HG03039 (cell line): ENCODE measurements at regions not wholly inside any gene's neighbourhood (a gene's known extent, or its start where the extent isn't known, plus 50 kb on each side); places are given as distances from the start of the nearest gene placed in this dataset.
A peak's percentile ranks its signal among the peaks of the same experiment; 100 is the strongest.

Experiments used
- ATAC-seq: cut with Tn5 transposase; IDR thresholded peaks from one replicate; pipeline ENCODE4 v1.9.1; 2021; ENCODE audit warnings: mild to moderate bottlenecking, moderate library complexity; ENCODE audit not compliant: unreplicated experiment

DNA sequence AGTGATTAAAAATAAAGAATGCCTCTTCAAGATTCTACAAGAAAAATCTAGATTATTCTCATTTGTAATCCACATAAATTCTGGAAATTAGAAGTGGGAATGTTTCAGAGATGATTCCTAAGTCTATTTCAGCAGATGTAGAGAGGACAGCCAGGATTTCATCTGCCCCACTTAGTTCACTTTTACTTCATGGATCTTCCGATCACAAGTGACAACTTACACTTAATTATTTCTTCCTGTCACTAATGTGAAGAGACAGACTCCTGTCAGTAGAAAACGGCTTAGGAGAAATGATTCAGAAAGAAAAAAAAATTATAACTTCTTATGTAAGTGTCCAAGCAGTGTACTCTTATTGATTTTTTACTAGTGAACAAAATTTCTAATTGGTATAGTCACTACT, 368.2 kb upstream of the SMIM30 start:
- no peak for ATAC-seq

DNA sequence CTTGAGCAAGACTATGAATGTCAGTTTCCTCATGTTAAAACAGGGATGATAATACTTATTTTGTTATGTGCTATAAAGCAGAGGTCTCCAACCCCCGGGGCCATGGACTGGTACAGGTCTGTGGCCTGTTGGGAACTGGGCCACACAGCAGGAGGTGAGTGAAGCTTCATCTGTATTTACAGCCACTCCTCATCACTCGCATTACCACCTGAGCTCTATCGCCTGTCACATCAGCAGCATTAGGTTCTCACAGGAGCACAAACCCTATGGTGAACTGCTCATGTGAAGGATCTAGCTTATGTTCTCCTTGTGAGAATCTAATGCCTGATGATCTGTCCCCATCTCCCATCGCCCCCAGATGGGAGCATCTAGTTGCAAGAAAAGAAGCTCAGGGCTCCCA, 365.3 kb upstream of the SMIM30 start:
- ATAC-seq: no peak

DNA sequence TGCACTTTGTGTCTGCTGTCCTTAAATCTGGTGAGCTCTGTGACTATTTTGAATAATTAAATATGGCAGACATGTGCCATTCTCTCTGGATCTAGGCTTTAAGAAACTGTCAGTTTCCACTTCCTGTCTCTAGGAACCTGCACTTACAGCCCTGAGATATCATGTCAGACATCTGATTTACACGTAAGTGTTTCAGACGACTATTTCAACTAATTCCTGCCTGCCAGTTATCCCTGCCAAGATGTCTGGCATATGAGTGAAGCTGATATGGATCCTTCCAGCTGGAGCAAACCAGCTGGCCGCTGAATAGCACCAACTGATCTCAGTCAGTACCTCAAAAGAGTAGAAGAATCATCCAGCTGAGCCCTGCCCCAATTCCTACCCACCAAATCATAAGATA, 362.2 kb upstream of the SMIM30 start:
- no peak for ATAC-seq

DNA sequence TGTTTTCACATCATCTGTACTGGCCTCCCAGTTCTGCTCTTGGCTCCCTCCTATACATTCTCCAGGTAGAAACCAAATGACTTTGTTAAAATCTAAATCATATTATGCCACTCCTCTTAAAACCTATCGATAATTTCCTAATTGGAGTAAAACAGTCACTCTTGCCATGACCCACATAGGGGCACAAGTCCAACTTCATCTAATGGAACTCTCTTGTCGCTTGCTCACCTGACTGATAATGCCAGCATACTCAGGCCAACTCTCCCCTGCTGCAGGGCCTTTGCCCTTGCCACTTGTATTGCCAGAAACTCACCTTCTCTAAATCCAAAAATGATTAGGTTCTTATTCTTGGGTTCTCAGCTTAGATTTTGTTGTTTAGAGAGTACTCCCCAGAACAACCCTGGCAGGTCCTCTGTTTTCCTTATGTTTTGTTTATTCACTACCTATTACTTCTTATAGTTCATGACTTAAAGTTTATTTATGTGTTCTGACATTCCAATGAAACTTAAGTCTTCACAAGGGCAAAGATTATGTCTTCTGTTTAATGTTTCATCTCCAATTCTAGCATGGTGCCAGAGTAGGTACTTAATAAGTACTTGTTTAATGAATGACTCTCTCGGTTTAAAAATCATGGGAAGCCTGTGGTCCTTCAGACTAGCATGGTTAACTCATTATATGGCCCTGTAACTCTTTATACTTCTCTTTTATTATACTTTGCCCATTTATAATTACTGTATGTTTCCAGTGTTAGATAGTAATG, 345.9 kb upstream of the SMIM30 start:
- no peak for ATAC-seq

GRCh38 chr7:113460067-113460466, 341.7 kb upstream of the SMIM30 start:
- no peak for ATAC-seq

- ATAC-seq: no peak
Measured at GRCh38 chr7:113456533-113456932, 338.2 kb upstream of the SMIM30 start.

DNA sequence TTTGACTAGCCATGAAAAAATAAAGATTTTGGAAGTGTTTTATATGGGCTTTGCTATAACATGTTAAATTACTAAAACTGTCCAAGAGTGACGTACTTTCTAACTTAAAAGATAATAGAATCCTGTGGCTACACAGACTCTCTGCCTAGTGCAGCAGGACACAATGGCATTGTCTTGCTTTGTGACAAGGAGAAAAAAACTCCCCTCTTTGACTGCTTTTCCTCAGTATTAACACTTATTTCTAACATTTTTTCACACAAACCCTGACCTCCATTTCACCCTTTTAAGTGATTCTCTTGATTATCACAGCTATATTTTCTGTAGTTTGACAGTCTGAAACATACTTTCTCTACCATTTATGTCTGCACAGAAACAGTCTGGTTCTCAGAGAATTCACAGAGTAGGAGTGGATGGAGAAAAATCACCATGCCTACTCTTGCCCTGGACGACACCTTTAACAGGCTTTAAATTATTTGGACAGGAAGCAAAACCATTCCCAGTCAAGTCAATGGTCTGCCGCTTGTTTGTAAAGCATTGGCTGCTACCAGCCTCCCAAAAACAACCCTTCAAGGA, 336.3 kb upstream of the SMIM30 start:
- ATAC-seq: no peak

- no peak for ATAC-seq
Measured at GRCh38 chr7:113452245-113452644, 333.9 kb upstream of the SMIM30 start.

DNA sequence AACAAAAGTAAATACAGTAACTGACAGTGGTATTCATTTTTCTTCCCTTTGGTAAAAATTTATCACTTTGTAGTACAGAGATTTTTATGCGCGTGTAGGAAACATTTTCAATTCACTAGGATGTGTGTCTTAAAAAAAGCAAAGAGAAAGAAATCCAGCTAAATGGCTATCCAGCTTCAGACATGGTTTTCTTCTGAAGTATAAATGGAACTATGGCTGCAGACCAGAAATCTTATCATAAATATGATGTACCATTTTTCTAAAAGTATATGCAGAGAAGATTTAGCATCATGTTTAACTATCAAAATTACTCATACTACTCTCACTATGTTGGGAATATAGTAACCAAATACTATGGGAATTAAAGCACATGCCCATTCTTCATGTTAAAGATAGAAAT, 328.4 kb upstream of the SMIM30 start:
- no peak for ATAC-seq

GRCh38 chr7:113446391-113446790, 328.0 kb upstream of the SMIM30 start:
- ATAC-seq: no peak

DNA sequence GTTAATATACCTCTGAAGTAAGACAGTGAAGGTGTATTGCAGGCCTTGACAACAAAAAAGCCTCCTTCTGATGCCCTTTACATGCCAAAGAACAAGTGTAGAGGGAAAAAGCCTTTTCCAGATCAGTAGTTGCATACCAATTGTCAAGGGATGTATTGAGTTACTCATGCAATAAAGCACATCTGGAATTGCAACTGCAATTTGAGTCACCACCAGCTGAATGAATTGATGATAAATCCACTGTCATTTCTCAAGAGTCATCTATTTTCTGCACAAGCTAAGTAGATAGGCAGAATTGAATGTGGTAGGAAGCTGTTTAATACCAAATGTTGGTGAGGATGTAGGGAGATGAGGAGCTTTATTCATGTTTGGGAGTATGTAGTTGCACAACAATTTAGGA, 325.9 kb upstream of the SMIM30 start:
- ATAC-seq: no peak

DNA sequence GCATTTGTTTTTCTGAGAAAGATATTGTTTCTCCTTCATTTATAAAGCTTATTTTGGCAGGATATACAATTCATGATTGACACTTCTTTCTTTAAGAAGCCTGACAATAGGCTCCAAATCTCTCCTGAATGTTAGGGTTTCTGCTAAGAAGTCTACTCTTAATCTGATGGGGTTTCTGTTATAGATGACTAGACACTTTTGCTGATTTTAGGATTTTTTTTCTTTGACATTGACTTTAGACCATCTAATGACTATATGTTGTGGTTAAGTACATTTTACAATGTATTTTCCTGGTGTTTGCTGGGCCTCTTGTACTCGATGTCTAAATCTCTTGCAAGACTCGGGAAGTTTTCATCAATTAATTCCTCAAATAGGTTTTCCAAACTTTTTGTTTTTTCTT, 321.8 kb upstream of the SMIM30 start:
- no peak for ATAC-seq

DNA sequence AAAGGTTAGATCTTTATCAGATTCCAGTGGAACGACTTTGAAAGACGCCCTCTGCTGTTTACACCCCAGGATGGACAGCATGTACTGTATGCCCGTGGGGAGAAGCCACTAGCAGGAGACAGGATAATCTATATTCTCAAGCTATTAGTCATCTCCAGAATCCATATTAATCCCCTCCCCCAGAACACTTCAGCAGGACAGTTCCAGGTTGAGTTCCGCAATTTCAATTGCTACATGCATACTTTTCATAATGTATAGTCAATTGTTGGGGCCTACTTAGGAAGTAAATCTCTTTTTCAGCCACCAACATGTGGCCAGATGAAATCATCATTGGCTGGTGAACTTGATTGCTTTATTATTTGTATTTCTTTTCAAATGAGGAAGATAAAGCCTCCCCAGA, 313.1 kb upstream of the SMIM30 start:
- no peak for ATAC-seq

DNA sequence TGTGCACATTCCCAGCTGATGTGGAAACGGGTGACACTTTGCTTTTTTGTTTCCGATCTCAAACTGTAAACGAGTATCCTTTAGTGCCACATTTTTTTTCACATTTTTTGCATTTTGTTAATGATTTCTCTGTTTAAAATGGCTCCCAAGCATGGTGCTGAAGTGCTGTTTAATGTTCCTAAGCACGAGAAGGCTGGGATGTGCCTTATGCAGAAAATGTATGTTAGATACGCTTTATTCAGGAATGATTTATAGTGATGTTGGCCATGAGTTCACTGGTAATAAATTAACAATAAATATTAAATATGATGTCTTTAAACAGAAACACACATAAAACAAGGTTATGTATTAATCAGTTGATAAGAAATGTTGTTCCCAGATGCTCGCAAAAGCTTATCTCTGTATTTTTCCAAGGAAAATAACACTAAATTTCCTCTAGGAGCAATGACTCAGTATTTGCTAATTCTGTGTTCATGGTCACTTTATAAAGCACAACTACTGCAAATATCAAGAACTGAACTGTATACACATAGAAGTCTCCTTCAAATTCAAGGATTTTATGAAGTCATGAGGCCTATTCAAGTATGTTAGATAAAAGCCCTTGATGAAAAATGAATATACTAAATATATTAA, 305.9 kb upstream of the SMIM30 start:
- no peak for ATAC-seq

DNA sequence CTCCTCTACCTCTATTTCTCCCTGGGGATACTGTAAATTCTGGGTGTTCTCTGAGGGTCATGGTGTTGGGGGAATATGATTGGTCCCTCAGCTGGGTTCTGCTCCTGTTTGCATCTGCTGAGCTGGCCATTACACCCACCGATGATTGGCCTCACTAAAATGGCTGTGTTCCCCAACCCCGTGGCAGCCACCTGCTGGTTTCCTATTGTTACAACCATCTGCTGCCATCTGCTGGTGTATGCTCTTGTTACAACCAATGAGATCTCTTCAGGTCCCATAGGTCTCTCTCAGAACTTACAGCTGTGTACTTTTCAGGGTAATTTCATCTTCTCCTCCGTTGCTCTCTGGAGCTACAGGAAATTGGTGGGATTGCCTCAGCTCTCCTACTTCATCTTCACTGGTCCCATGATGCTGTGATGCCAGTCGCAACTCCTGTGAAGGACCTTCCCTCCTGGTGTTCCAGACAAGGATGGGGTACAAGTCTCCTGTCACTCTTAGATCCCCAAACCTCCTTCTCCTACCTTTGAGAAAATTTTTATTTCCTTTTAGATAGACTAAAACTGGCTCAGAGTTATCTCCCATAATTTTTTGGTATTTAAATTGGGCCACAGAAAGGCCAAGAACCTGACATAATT, 303.5 kb upstream of the SMIM30 start:
- ATAC-seq: peak; percentile 100

DNA sequence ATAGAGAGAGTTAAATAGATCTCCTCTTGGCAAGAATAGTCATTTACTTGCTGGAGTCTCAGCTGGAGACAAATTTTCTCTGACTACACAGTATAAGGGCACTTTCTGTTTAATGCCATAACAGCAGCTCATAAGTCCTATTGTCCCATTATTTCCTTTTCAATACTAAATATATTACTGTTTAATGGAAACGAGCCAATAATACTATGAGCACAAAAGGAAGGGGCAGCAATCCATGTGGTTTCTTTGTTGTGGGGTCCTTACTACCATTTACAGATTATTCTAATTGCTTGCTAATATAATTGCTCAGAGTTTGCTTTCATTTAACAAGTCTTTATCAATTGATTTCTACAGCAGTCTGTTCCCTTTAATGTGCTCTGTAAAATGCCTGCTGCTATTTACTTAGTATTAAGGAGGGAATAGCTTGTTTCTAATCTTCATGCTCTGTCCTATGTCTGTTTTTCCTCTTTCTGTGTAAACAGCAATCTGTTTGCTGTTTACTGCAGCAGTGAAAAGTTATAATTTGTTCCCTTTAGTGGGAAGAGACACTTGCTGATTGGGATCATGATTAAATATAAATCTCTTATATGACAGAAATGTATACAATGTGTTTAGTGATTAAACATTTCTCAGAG, 296.2 kb upstream of the SMIM30 start:
- ATAC-seq: no peak

- no peak for ATAC-seq
Measured at GRCh38 chr7:113412410-113412809, 294.1 kb upstream of the SMIM30 start.

GRCh38 chr7:113410796-113411195, 292.4 kb upstream of the SMIM30 start:
- ATAC-seq: no peak

DNA sequence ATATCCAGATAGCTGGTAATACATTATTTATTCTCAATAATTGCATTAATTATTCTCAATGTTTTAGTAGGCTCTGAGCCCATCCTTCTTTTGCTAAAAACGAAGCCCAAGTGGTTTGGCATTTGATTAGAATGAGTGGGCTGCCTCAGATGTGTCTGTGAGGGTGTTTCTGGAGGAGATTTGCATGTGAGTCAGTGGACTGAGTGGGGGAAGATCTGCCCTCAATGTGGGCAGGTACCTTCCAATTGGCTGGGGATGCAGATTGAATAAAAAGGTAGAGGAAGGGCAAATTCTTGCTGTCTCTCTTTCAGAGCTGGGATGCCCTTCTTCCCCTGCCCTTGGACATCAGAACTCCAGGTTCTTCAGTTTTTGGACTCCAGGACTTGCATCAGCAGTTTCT, 290.6 kb upstream of the SMIM30 start:
- no peak for ATAC-seq

DNA sequence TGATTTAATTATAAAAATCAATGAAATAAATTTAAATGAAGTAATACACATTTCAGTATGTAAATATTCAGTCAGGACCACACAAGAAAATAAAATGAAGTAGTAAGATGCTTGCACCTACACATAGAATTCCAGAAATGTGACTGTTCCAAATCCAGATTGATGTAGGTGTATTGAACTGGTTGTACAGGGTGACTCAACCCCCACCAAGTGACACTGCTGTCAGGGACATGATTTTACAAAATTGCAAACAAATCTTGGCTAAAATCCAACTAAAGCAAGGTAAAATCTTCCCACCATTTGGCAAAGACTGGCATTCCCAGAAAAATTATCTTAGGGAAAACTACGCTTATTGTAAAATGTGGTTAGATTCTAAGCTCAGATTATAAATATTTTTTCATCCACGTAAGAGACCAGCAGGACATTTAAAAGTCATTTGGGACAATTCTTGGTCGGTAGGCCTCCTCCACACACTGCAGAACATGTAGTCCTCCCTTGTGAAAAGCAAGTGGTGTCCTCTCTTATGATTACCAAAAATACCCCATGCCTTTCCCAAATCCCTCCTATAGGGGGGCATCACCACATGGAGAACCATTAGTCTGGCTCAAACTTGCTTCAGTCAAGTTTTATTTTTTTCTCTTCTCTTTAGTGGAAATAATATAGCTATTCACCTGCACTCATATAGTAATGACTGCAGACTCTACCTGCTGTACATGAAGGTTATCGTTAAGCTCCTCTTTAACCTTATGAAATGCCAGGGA, 287.1 kb upstream of the SMIM30 start:
- ATAC-seq: no peak

- no peak for ATAC-seq
Measured at GRCh38 chr7:113404245-113404644, 285.9 kb upstream of the SMIM30 start.
